OCI-LY7 (cell line): ENCODE measurements at regions not wholly inside any gene's neighbourhood (a gene's known extent, or its start where the extent isn't known, plus 50 kb on each side); places are given as distances from the start of the nearest gene placed in this dataset.

Experiments used
- BruUV-seq: library from RNA; stranded (reverse); fragments of 400-500 nt; replicated peaks from 2 replicates; lab custom pipeline; 2021; lab: Mats Ljungman, UMichigan
- CTCF ChIA-PET: fragments of 300-600 bp; sonication (Branson Sonifier 250); formaldehyde crosslinking; loops from one replicate; lab custom pipeline; 2022; ENCODE audit warnings: antibody characterized with exemption; ENCODE audit not compliant: unreplicated experiment; lab: Charles Lee
- POLR2A ChIA-PET: fragments of 300-600 bp; sonication (Branson Sonifier 250); formaldehyde crosslinking; loops from one replicate; lab custom pipeline; 2022; ENCODE audit warnings: antibody characterized with exemption; lab: Charles Lee
- DNase-seq: peaks from one replicate; pipeline ENCODE4 v3.0.0-alpha.2; 2015; ENCODE audit warnings: low spot score
- H2AFZ ChIP-seq: fragments of 200-600 bp; sonication (generic), shearing (Covaris generic); 2 replicates; pipeline ENCODE4 v1.6.1; 2014; ENCODE audit warnings: mild to moderate bottlenecking, antibody characterized with exemption, low read length, moderate library complexity
- H3K27ac ChIP-seq: fragments of 200-600 bp; sonication (generic); 2 replicates; pipeline ENCODE4 v1.5.1; 2014; ENCODE audit warnings: mixed run types, low read depth, mild to moderate bottlenecking, moderate library complexity, low read length, inconsistent platforms; ENCODE audit not compliant: poor library complexity, severe bottlenecking
- H3K36me3 ChIP-seq: fragments of 200-600 bp; sonication (generic); 2 replicates; pipeline ENCODE4 v1.6.1; 2014; ENCODE audit warnings: mild to moderate bottlenecking, antibody characterized with exemption, low read length, moderate library complexity, mixed read lengths; ENCODE audit not compliant: insufficient read depth
- H3K4me1 ChIP-seq: fragments of 200-600 bp; sonication (generic); 2 replicates; pipeline ENCODE4 v1.5.1; 2014; ENCODE audit warnings: mild to moderate bottlenecking, low read length; ENCODE audit not compliant: insufficient read depth, poor library complexity, severe bottlenecking
- H3K4me2 ChIP-seq: fragments of 200-600 bp; sonication (generic); 2 replicates; pipeline ENCODE4 v1.6.1; 2014; ENCODE audit warnings: mild to moderate bottlenecking, low read length
- H3K4me3 ChIP-seq: fragments of 200-600 bp; sonication (generic); 2 replicates; pipeline ENCODE4 v1.5.1; 2014; ENCODE audit warnings: mild to moderate bottlenecking, low read depth, low read length; ENCODE audit not compliant: poor library complexity, severe bottlenecking
- H3K79me2 ChIP-seq: fragments of 200-600 bp; sonication (generic); 2 replicates; pipeline ENCODE4 v1.6.1; 2016; ENCODE audit warnings: low read depth, mild to moderate bottlenecking, low read length, moderate library complexity, mixed read lengths; ENCODE audit not compliant: insufficient read depth
- H3K9me2 ChIP-seq: fragments of 200-600 bp; sonication (generic); 2 replicates; pipeline ENCODE4 v1.6.1; 2016; ENCODE audit warnings: mild to moderate bottlenecking, low read length, mixed read lengths; ENCODE audit not compliant: insufficient read depth
- H3K9me3 ChIP-seq: fragments of 200-600 bp; sonication (generic); 2 replicates; pipeline ENCODE4 v1.6.1; 2014; ENCODE audit warnings: mild to moderate bottlenecking, mixed run types, low read length, mixed read lengths
- H4K20me1 ChIP-seq: fragments of 200-600 bp; sonication (generic); 2 replicates; pipeline ENCODE4 v1.6.1; 2014; ENCODE audit warnings: mild to moderate bottlenecking, antibody characterized with exemption, low read length, moderate library complexity, mixed read lengths; ENCODE audit not compliant: insufficient read depth
- EZH2phosphoT487 ChIP-seq: fragments of 200-600 bp; sonication (generic); IDR thresholded peaks from 2 replicates; pipeline ENCODE4 v1.6.1; 2018; ENCODE audit warnings: low read depth, borderline replicate concordance, mild to moderate bottlenecking, mixed run types, antibody characterized with exemption, low read length, moderate library complexity, mixed read lengths
- intact Hi-C: fragments of 100-400 bp; cut with micrococcal nuclease; formaldehyde crosslinking; loops from one replicate; pipeline ENCODE4 v1.10.0; 2022; ENCODE audit not compliant: unreplicated experiment
- TF ChIP-seq, protein P1 (sequence below): fragments of 200-600 bp; sonication (generic); conservative IDR thresholded peaks from 2 replicates; pipeline ENCODE4 v1.5.1; 2014; ENCODE audit warnings: mild to moderate bottlenecking, antibody characterized with exemption, low read length, moderate library complexity, mixed read lengths

DNA sequence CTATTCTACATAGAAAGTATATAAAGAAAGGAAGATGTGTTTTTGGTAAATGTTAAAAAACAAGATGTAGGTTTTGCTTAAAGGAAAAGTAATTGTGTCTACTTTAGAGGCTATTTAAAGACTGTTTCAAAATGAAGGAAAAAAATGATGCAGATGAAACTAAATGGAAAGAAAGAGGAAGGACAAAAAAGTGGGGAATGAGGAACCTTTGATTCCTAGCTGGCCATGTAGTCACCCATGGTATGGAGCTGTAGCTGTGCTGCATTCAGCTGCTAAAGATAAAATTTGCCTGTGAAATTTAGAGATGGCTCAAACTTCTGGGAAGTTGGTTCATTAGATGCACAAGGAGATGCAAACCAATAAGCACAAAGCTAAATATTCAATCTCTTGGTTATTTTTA is 86.8 kb upstream of the SERBP1 start:
- CTCF ChIA-PET: no interaction called here
- Histone ChIP-seq H3K36me3 (no peaks in the 10 kb centered on the region), H3K4me1 (no peaks in the 10 kb centered on the region), H3K4me2 (no peak overlapping the region), H2AFZ (no peak overlapping the region), H3K79me2 (no peaks in the 10 kb centered on the region), H3K9me2 (no peaks in the 10 kb centered on the region), H3K27ac (no peak overlapping the region), H3K9me3 (0 out of 2 replicates have a peak, but pooled peaks cover 4% of the 10 kb centered on the region), H4K20me1 (no peaks in the 10 kb centered on the region), H3K4me3 (no peak overlapping the region)
- TF ChIP-seq, protein P1, sequence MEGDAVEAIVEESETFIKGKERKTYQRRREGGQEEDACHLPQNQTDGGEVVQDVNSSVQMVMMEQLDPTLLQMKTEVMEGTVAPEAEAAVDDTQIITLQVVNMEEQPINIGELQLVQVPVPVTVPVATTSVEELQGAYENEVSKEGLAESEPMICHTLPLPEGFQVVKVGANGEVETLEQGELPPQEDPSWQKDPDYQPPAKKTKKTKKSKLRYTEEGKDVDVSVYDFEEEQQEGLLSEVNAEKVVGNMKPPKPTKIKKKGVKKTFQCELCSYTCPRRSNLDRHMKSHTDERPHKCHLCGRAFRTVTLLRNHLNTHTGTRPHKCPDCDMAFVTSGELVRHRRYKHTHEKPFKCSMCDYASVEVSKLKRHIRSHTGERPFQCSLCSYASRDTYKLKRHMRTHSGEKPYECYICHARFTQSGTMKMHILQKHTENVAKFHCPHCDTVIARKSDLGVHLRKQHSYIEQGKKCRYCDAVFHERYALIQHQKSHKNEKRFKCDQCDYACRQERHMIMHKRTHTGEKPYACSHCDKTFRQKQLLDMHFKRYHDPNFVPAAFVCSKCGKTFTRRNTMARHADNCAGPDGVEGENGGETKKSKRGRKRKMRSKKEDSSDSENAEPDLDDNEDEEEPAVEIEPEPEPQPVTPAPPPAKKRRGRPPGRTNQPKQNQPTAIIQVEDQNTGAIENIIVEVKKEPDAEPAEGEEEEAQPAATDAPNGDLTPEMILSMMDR: no peak
- no peak for TF ChIP-seq EZH2phosphoT487
- intact Hi-C loops: no loop called here
- no peak for DNase-seq
- POLR2A ChIA-PET: interaction anchor here (0.8 to 1.3 kb wide), 3 partner anchors 14 to 88 kb away, joined by 3 to 4 read pairs (median 4); no protein-coding TSS in a partner anchor
- no TSS peak for BruUV-seq

DNA sequence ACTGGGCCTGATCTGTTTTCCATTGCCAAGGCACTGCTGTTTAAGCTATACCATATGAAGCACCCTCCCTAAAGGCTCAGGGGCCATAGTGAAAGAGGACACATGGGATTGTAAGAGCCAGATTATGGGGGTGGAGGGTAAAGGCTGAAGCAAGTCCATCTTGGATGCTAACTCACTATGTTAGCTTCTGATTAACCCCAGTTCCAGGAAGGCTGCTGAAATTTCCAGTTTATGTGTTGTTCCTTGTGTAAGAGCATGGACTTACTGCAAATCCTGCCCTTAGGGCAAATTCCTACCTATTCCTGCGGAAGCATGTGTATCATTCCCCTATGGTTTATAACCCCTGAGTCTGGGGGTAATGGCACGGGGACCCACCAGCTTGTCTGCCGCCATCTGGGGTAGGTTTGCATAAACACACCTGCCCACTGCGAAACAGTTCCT is 91.8 kb upstream of the SERBP1 start:
- Histone ChIP-seq H3K9me2 (no peaks in the 10 kb centered on the region), H3K4me2 (no peak overlapping the region), H3K36me3 (no peaks in the 10 kb centered on the region), H2AFZ (no peak overlapping the region), H3K9me3 (no peaks in the 10 kb centered on the region), H3K79me2 (no peaks in the 10 kb centered on the region), H3K27ac (no peak overlapping the region), H3K4me3 (no peak overlapping the region), H3K4me1 (no peaks in the 10 kb centered on the region), H4K20me1 (no peaks in the 10 kb centered on the region)
- DNase-seq: no peak
- no TSS peak for BruUV-seq
- CTCF ChIA-PET: no interaction called here
- intact Hi-C loops: no loop called here
- POLR2A ChIA-PET: interaction anchor here (0.6 kb wide), 1 partner anchor 298 kb away, joined by 3 read pairs; no protein-coding TSS in a partner anchor
- TF ChIP-seq, protein P1: no peak
- TF ChIP-seq EZH2phosphoT487: no peak

DNA sequence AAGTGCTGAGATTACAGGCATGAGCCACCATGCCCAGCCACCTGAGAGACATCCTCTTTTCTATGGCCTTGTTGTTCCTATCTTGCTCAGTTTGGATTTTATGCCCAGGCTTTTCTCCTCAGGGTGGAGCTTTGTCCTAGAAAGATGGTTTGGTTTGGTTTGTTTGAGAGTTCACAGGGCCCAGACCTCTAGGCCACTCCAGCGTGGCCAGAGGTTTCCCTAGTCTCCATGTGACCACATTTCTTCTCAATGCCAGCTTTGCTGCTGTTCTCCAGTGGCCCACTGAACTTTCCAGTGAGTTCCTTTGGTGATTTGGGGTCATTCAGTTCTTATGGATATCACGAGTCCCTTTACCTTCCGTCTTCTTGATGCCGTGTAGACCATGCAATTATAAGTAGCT is 92.6 kb upstream of the SERBP1 start:
- no peak for TF ChIP-seq EZH2phosphoT487
- TF ChIP-seq, protein P1: no peak
- Histone ChIP-seq H3K4me3 (no peak overlapping the region), H3K9me3 (no peaks in the 10 kb centered on the region), H3K79me2 (no peaks in the 10 kb centered on the region), H2AFZ (no peak overlapping the region), H3K9me2 (no peaks in the 10 kb centered on the region), H4K20me1 (no peaks in the 10 kb centered on the region), H3K27ac (no peak overlapping the region), H3K4me2 (no peak overlapping the region), H3K4me1 (no peaks in the 10 kb centered on the region), H3K36me3 (no peaks in the 10 kb centered on the region)
- DNase-seq: no peak
- ChIA-PET POLR2A (no interaction called here), CTCF (no interaction called here)
- no TSS peak for BruUV-seq
- intact Hi-C loops: no loop called here
